ENCODE measurements at regions not wholly inside any gene's neighbourhood (a gene's known extent, or its start where the extent isn't known, plus 50 kb on each side); places are given as distances from the start of the nearest gene placed in this dataset.

GRCh38 chr7:133132906-133133305 is 51.0 kb upstream of the CHCHD3 start:
- no peaks in the 10 kb centered on the region for H3K36me3 ChIP-seq (ENCODE audit: control insufficient read depth, insufficient read depth, low read length)
- H3K4me3 ChIP-seq (ENCODE audit: low read depth, low read length) = no peak overlapping the region
- DNase-seq (ENCODE audit: low read depth) = no peak
- no peak for TF ChIP-seq CTCF (IDR thresholded peaks at IDR 0.05; ENCODE audit: insufficient read depth, low read depth, low read length)
- ChIA-PET POLR2A (no interaction called here), CTCF (no interaction called here)
- peaks cover 1% of the 10 kb centered on the region; the same call in 1 of the 2 replicates for H3K27me3 ChIP-seq (ENCODE audit: control insufficient read depth, insufficient read depth, low read length)

- no peak for DNase-seq (ENCODE audit: low read depth)
- Histone ChIP-seq H3K36me3 (ENCODE audit: control insufficient read depth, insufficient read depth, low read length) (no peaks in the 10 kb centered on the region), H3K4me3 (ENCODE audit: low read depth, low read length) (no peak overlapping the region), H3K27me3 (ENCODE audit: control insufficient read depth, insufficient read depth, low read length) (peaks cover 1% of the 10 kb centered on the region; the same call in 1 of the 2 replicates)
- TF ChIP-seq CTCF (IDR thresholded peaks at IDR 0.05; ENCODE audit: insufficient read depth, low read depth, low read length) = no peak
- ChIA-PET POLR2A (no interaction called here), CTCF (interaction anchor here (0.7 kb wide), 1 partner anchor 1434 kb away, joined by 4 read pairs; no protein-coding TSS in a partner anchor)
Observed at GRCh38 chr7:133134810-133135209, 52.9 kb upstream of the CHCHD3 start.

GRCh38 chr7:133135451-133135850 is 53.6 kb upstream of the CHCHD3 start:
- no peaks in the 10 kb centered on the region for H3K36me3 ChIP-seq (ENCODE audit: control insufficient read depth, insufficient read depth, low read length)
- ChIA-PET CTCF (interaction anchor here (0.9 kb wide), 1 partner anchor 555 kb away, joined by 3 read pairs; no protein-coding TSS in a partner anchor), POLR2A (no interaction called here)
- no peak overlapping the region for H3K4me3 ChIP-seq (ENCODE audit: low read depth, low read length)
- peaks cover 1% of the 10 kb centered on the region; the same call in 1 of the 2 replicates for H3K27me3 ChIP-seq (ENCODE audit: control insufficient read depth, insufficient read depth, low read length)
- no peak for TF ChIP-seq CTCF (IDR thresholded peaks at IDR 0.05; ENCODE audit: insufficient read depth, low read depth, low read length)
- DNase-seq (ENCODE audit: low read depth) = no peak

- H3K27me3 ChIP-seq (ENCODE audit: control insufficient read depth, insufficient read depth, low read length) = peaks cover 1% of the 10 kb centered on the region; the same call in 1 of the 2 replicates
- no peak for TF ChIP-seq CTCF (IDR thresholded peaks at IDR 0.05; ENCODE audit: insufficient read depth, low read depth, low read length)
- DNase-seq (ENCODE audit: low read depth) = no peak
- H3K36me3 ChIP-seq (ENCODE audit: control insufficient read depth, insufficient read depth, low read length) = no peaks in the 10 kb centered on the region
- no peak overlapping the region for H3K4me3 ChIP-seq (ENCODE audit: low read depth, low read length)
- CTCF ChIA-PET = no interaction called here
- POLR2A ChIA-PET = no interaction called here
Observed at GRCh38 chr7:133139350-133139749, 57.5 kb upstream of the CHCHD3 start.

GRCh38 chr7:133139801-133140200 is 57.9 kb upstream of the CHCHD3 start:
- POLR2A ChIA-PET = no interaction called here
- H3K4me3 ChIP-seq (ENCODE audit: low read depth, low read length) = no peak overlapping the region
- no peak for DNase-seq (ENCODE audit: low read depth)
- H3K27me3 ChIP-seq (ENCODE audit: control insufficient read depth, insufficient read depth, low read length) = peaks cover 1% of the 10 kb centered on the region; the same call in 1 of the 2 replicates
- no peak for TF ChIP-seq CTCF (IDR thresholded peaks at IDR 0.05; ENCODE audit: insufficient read depth, low read depth, low read length)
- no peaks in the 10 kb centered on the region for H3K36me3 ChIP-seq (ENCODE audit: control insufficient read depth, insufficient read depth, low read length)
- CTCF ChIA-PET = no interaction called here

Measured in BJ (cell line).